Spleen (tissue), 7 donors: ENCODE measurements at regions not wholly inside any gene's neighbourhood (a gene's known extent, or its start where the extent isn't known, plus 50 kb on each side); places are given as distances from the start of the nearest gene placed in this dataset.

ENCODE experiments used
- POLR2A ChIP-seq, 3 donors: fragments of 450-650 bp; IDR thresholded peaks; one replicate each; pipeline ENCODE4 v1.5.1; 2017; ENCODE audit warnings: antibody characterized with exemption in 3 of 3, mild to moderate bottlenecking in 1 of 3
- TF ChIP-seq, protein P1 (sequence below), 11 experiments: fragments of 200-600 bp in 7 of 11; fragments of 450-650 bp in 4 of 11; sonication (generic) in 4 of 11; IDR thresholded peaks in 8 of 11; conservative IDR thresholded peaks in 3 of 11; 1 replicate in 7 of 11; 2 replicates in 4 of 11; pipeline versions ENCODE4 v1.4.0 to v1.8.0; 2016 to 2021; ENCODE audit warnings: antibody characterized with exemption in 11 of 11, inconsistent platforms in 4 of 11, mild to moderate bottlenecking in 1 of 11
- donor health status: DM: no; HTN: no; CAD: no; lungs with moderate emphysema.
- donor health status: DM: no; HTN: no; CAD: no.
- donor health status: DM: no; HTN: no; CAD: no.

DNA sequence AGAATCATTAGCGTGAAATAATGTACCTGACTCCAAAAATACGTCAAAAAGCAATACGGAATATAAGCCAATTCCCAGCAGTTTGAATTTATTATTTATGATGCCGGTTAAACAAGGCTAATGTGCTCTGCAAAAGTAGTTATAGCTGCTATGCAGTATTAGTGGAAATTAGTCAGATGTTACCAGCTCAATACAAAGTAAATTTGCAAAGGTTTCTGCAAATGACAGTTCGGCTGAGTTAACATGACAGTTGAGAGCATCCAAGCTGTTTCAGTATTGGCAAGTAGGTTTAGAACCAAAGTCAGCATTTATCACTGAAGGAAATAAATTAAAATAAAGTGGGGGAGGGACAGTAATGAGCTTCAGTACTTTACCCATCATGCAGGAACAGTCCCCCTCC lies 1665.8 kb upstream of the FLRT2 start:
- TF ChIP-seq, protein P1, sequence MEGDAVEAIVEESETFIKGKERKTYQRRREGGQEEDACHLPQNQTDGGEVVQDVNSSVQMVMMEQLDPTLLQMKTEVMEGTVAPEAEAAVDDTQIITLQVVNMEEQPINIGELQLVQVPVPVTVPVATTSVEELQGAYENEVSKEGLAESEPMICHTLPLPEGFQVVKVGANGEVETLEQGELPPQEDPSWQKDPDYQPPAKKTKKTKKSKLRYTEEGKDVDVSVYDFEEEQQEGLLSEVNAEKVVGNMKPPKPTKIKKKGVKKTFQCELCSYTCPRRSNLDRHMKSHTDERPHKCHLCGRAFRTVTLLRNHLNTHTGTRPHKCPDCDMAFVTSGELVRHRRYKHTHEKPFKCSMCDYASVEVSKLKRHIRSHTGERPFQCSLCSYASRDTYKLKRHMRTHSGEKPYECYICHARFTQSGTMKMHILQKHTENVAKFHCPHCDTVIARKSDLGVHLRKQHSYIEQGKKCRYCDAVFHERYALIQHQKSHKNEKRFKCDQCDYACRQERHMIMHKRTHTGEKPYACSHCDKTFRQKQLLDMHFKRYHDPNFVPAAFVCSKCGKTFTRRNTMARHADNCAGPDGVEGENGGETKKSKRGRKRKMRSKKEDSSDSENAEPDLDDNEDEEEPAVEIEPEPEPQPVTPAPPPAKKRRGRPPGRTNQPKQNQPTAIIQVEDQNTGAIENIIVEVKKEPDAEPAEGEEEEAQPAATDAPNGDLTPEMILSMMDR (IDR thresholded peaks at IDR 0.05 in 8 of 11, conservative IDR thresholded peaks at IDR 0.05 in 3 of 11): no peak
- no peak for TF ChIP-seq POLR2A (IDR thresholded peaks at IDR 0.05)
